ENCODE measurements at regions not wholly inside any gene's neighbourhood (a gene's known extent, or its start where the extent isn't known, plus 50 kb on each side); places are given as distances from the start of the nearest gene placed in this dataset.

DNA sequence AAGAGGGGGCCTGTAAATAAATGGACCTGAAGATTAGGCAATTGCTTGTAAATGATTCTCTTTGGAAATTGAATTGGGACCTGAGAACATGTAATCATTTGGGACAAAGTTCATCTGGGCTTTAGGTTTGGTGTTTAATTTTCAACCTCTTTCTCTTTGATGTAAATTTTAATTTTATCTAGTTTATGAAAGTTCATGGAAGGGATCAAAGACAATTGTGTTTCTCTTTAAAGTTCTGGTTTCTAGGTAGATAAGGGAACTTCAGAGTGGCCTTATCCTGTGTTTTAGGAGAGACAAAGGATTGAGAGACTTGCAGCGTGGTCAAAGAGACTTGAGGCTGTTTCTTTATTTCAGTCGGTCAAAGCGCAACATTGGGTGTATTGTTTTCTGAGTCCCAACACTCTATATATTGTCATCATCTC lies 1108.3 kb downstream of the TBL1XR1 start:
- TF ChIP-seq CTCF (IDR thresholded peaks at IDR 0.05; ENCODE audit: low read length, missing control alignments): no peak
- DNase-seq (ENCODE audit: low read depth): no peak
- no peak overlapping the region for H3K4me3 ChIP-seq (replicated peaks; ENCODE audit: low read depth, low read length)

DNA sequence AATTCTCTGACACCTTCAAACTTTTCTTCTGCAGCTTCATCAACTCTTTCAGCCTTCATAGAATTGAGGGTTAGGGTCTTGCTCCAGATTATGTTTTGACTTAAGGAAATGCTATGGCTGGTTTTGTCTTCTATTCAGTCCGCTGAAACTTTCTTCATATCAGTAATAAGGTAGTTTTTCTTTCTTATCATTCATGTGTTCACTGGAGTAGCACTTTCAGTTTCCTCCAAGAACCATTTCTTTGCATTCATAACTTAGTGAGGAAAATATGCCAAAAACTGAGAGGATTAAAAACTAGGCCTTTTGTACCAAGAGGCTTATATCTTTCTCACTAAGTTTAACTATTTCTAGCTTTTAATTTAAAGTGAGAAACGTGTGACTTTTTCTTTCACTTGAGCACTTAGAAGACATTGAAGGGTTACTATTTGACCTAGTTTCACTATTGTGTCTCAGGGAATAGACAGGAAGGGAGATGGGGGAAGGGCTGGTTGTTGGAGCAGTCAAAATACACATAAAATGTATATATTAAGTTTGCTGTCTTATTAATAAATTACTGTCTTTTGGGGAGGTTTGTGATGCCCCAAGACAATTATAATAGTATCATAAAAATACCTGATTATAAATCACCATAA lies 1110.1 kb downstream of the TBL1XR1 start:
- TF ChIP-seq CTCF (IDR thresholded peaks at IDR 0.05; ENCODE audit: low read length, missing control alignments): no peak
- no peak overlapping the region for H3K4me3 ChIP-seq (replicated peaks; ENCODE audit: low read depth, low read length)
- no peak for DNase-seq (ENCODE audit: low read depth)

DNA sequence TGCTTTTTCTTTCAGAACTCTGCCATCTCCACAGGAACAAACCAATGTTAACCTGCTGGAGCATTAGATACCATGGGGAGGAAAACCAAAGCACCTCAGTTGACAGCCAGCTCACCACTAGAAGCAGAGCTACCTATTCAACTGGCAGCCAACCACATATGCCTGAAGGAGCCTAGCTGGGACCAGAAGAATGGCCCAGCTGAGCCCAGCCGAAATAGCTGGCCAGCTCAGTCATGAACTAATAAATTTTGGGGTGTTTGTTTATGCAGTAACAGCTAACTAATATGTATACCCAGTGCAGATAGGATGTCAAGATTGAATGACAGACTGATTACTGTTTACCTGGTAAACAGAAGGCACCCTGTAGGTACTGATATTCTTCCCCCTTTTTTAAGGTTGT lies 1117.5 kb downstream of the TBL1XR1 start:
- no peak for DNase-seq (ENCODE audit: low read depth)
- no peak for TF ChIP-seq CTCF (IDR thresholded peaks at IDR 0.05; ENCODE audit: low read length, missing control alignments)
- no peak overlapping the region for H3K4me3 ChIP-seq (replicated peaks; ENCODE audit: low read depth, low read length)

DNA sequence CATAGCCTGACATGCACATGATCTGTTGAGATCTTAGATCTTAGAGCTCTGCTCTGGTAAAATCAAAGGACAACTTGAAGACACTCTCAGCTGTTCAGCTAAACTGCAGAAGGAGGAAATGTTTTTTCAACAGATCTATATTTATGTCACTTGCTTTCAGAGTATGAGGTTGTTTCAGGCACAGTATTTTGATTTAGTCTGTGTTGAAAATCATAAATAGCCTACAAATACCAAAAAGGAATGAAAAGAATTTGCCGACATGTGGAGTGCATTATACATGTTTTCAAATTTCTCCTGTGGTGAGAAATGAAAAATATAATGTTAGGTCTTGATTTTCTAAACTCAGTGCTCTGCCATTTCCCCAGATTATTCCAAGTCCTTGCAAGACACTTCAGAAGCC lies 1118.4 kb downstream of the TBL1XR1 start:
- DNase-seq (ENCODE audit: low read depth): no peak
- no peak overlapping the region for H3K4me3 ChIP-seq (replicated peaks; ENCODE audit: low read depth, low read length)
- TF ChIP-seq CTCF (IDR thresholded peaks at IDR 0.05; ENCODE audit: low read length, missing control alignments): no peak

- no peak for TF ChIP-seq CTCF (IDR thresholded peaks at IDR 0.05; ENCODE audit: low read length, missing control alignments)
- no peak for DNase-seq (ENCODE audit: low read depth)
- H3K4me3 ChIP-seq (replicated peaks; ENCODE audit: low read depth, low read length): no peak overlapping the region
Observed at GRCh38 chr3:176075491-176075890, 1121.8 kb downstream of the TBL1XR1 start.

DNA sequence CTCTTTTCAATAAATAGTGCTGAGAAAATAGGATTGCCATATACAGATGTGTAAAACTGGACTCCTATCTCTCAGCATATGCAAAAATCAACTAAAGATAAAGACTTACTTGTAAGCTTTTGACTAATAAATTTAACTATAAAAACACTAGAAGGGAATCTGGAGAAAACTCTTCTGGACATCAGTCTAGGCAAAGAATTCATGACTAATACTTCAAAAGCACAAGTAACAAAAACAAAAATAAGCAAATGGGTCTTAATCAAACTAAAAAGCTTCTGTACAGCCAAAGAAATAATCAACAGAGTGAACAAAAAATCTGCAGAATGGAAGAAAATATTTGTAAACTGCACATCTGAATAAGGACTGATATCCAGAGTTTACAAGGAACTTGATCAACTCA lies 1122.2 kb downstream of the TBL1XR1 start:
- H3K4me3 ChIP-seq (replicated peaks; ENCODE audit: low read depth, low read length): no peak overlapping the region
- TF ChIP-seq CTCF (IDR thresholded peaks at IDR 0.05; ENCODE audit: low read length, missing control alignments): no peak
- DNase-seq (ENCODE audit: low read depth): no peak

DNA sequence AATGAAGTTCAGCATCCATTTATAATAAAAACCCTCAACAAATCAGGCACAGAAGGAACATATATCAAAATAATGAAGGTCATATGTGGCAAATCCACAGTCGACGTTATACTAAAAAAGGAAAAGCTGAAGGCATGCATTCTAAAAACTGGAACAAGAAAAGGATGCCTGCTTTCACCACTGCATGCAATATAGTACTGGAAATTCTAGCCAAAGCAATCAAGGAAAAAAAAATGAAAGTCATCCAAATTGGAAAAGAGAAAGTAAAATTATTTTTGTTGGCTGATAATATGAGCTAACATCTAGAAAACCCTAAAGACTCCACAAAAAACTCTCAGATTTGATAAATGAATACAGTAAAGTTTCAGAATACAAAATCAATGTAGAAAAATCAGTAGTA lies 1123.2 kb downstream of the TBL1XR1 start:
- TF ChIP-seq CTCF (IDR thresholded peaks at IDR 0.05; ENCODE audit: low read length, missing control alignments): no peak
- DNase-seq (ENCODE audit: low read depth): no peak
- no peak overlapping the region for H3K4me3 ChIP-seq (replicated peaks; ENCODE audit: low read depth, low read length)
